CD14-positive monocyte (primary cell): ENCODE measurements at regions not wholly inside any gene's neighbourhood (a gene's known extent, or its start where the extent isn't known, plus 50 kb on each side); places are given as distances from the start of the nearest gene placed in this dataset.

Experiments
- DNase-seq, 3 donors: peaks; one replicate each; pipeline ENCODE4 v3.0.0-alpha.2; 2011 to 2022
- H2AFZ ChIP-seq: 2 replicates; pipeline ENCODE4 v1.6.0; 2012; ENCODE audit warnings: mild to moderate bottlenecking, low read depth, low read length, inconsistent platforms; ENCODE audit not compliant: insufficient read depth, poor library complexity, severe bottlenecking
- H3K27ac ChIP-seq, 2 donors: 1 replicate in 1 of 2; 2 replicates in 1 of 2; pipeline ENCODE4 v1.5.1; 2012 to 2013; ENCODE audit warnings: low read length in 2 of 2, control low read depth in 1 of 2, inconsistent platforms in 1 of 2, low read depth in 1 of 2, mild to moderate bottlenecking in 1 of 2
- H3K27me3 ChIP-seq, 2 donors: one replicate each; pipeline versions ENCODE4 v1.6.0 to v1.6.1; 2011 to 2013; ENCODE audit warnings: low read length in 2 of 2; ENCODE audit not compliant: control insufficient read depth in 2 of 2, insufficient read depth in 2 of 2
- H3K36me3 ChIP-seq, 2 donors: replicated peaks in 1 of 2; 1 replicate in 1 of 2; 2 replicates in 1 of 2; pipeline versions ENCODE4 v1.5.1 to v1.6.1; 2012 to 2013; ENCODE audit warnings: low read length in 2 of 2, control low read depth in 1 of 2, inconsistent platforms in 1 of 2, mild to moderate bottlenecking in 1 of 2; ENCODE audit not compliant: insufficient read depth in 2 of 2, control insufficient read depth in 1 of 2
- H3K4me1 ChIP-seq, 2 donors: 1 replicate in 1 of 2; 2 replicates in 1 of 2; pipeline versions ENCODE4 v1.5.1 to v1.6.1; 2012 to 2013; ENCODE audit warnings: low read length in 2 of 2, control low read depth in 1 of 2, inconsistent platforms in 1 of 2, mild to moderate bottlenecking in 1 of 2, moderate library complexity in 1 of 2; ENCODE audit not compliant: insufficient read depth in 2 of 2, control insufficient read depth in 1 of 2
- H3K4me2 ChIP-seq: replicated peaks from 2 replicates; pipeline ENCODE3; 2012; ENCODE audit warnings: low read length, moderate library complexity, mild to moderate bottlenecking; ENCODE audit not compliant: poor library complexity, severe bottlenecking; ENCODE audit errors: extremely low read depth
- H3K4me3 ChIP-seq, 3 experiments: fragments of 200-600 bp in 1 of 3; sonication (generic) in 1 of 3; replicated peaks in 1 of 3; 1 replicate in 2 of 3; 2 replicates in 1 of 3; pipeline ENCODE4 v1.5.1; 2011 to 2013; ENCODE audit warnings: low read length in 3 of 3, mild to moderate bottlenecking in 3 of 3, control low read depth in 2 of 3, low read depth in 2 of 3, inconsistent platforms in 1 of 3, moderate library complexity in 1 of 3
- H3K79me2 ChIP-seq: 2 replicates; pipeline ENCODE4 v1.6.0; 2012; ENCODE audit warnings: mild to moderate bottlenecking, control low read depth, inconsistent platforms, low read length, moderate library complexity; ENCODE audit not compliant: insufficient read depth
- H3K9ac ChIP-seq: 2 replicates; pipeline ENCODE4 v1.6.0; 2017; ENCODE audit warnings: low read length, mild to moderate bottlenecking; ENCODE audit not compliant: insufficient read depth, poor library complexity, severe bottlenecking
- H3K9me3 ChIP-seq, 2 donors: replicated peaks in 1 of 2; 1 replicate in 1 of 2; 2 replicates in 1 of 2; pipeline versions ENCODE4 v1.5.1 to v1.6.1; 2012 to 2013; ENCODE audit warnings: low read length in 2 of 2, control low read depth in 1 of 2; ENCODE audit not compliant: control insufficient read depth in 1 of 2, insufficient read depth in 1 of 2
- H4K20me1 ChIP-seq: 2 replicates; pipeline ENCODE4 v1.6.0; 2012; ENCODE audit warnings: mild to moderate bottlenecking, low read length, control low read depth, moderate library complexity; ENCODE audit not compliant: insufficient read depth
- H3K27ac Mint-ChIP-seq, 7 donors: one replicate each; pipeline ENCODE4 v1.8.0; 2020; ENCODE audit warnings: mild to moderate bottlenecking in 7 of 7, mixed read lengths in 7 of 7, moderate library complexity in 6 of 7, inconsistent platforms in 2 of 7
- H3K27me3 Mint-ChIP-seq, 3 donors: one replicate each; pipeline ENCODE4 v1.8.0; 2021 to 2022; ENCODE audit warnings: low read depth in 3 of 3, mild to moderate bottlenecking in 3 of 3, mixed read lengths in 3 of 3, moderate library complexity in 3 of 3, inconsistent platforms in 1 of 3
- H3K36me3 Mint-ChIP-seq, 2 donors: one replicate each; pipeline ENCODE4 v1.8.0; 2020; ENCODE audit warnings: mixed read lengths in 2 of 2, inconsistent platforms in 1 of 2, mild to moderate bottlenecking in 1 of 2
- H3K4me1 Mint-ChIP-seq: one replicate; pipeline ENCODE4 v1.8.0; 2020; ENCODE audit warnings: mild to moderate bottlenecking, mixed read lengths
- H3K4me3 Mint-ChIP-seq, 2 donors: one replicate each; pipeline ENCODE4 v1.8.0; 2020; ENCODE audit warnings: mild to moderate bottlenecking in 2 of 2, mixed read lengths in 2 of 2, moderate library complexity in 1 of 2
- H3K9me3 Mint-ChIP-seq, 7 donors: one replicate each; pipeline ENCODE4 v1.8.0; 2020 to 2022; ENCODE audit warnings: mixed read lengths in 7 of 7, mild to moderate bottlenecking in 6 of 7, moderate library complexity in 6 of 7, inconsistent platforms in 2 of 7
- CTCF ChIP-seq: fragments of 200-600 bp; IDR thresholded peaks from one replicate; pipeline ENCODE4 v1.8.0; 2022; ENCODE audit warnings: antibody characterized with exemption, mild to moderate bottlenecking
- WGBS: methylation state at CpG from one replicate; pipeline ENCODE4 v1.1.5; 2013; ENCODE audit warnings: missing lambda C conversion rate; ENCODE audit not compliant: insufficient coverage; 5-methylcytosine and 5-hydroxymethylcytosine counted together
- intact Hi-C, 2 donors: fragments of 100-400 bp; cut with micrococcal nuclease; formaldehyde crosslinking; loops; one replicate each; pipeline versions ENCODE4 v1.15.0 to v1.15.1; 2023

DNA sequence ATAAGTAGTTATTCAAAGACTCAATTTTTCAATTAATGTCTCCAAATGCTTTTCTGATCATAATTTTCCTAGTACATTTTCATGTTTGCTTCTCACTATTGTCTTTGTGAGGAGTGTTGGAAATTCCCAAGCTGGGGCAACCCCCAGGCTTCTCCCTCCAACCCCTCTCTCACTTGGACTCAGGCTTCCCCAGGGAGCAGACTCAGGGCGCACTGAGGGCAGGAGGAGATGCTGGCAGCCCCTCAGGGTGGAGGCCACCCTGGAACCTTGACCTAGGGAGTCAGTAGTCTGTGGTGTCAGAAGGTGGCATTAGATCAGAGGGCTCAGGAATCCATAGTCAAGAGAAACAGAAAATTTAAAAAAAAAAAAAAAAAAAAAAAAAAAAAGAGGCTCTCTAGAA is 86.5 kb upstream of the IRS2 start:
- H4K20me1 ChIP-seq, result no peaks in the 10 kb centered on the region
- no peak overlapping the region for H2AFZ ChIP-seq
- H3K4me1 ChIP-seq, result no peaks in the 10 kb centered on the region
- no peaks in the 10 kb centered on the region for H3K9me3 ChIP-seq
- H3K4me3 ChIP-seq, result no peak overlapping the region
- H3K4me2 ChIP-seq, result no peak overlapping the region
- H3K36me3 ChIP-seq, result no peaks in the 10 kb centered on the region
- Mint-ChIP-seq H3K27ac (no peak overlapping the region), H3K4me3 (no peak overlapping the region), H3K36me3 (no peaks in the 10 kb centered on the region), H3K4me1 (peaks cover 5% of the 10 kb centered on the region), H3K9me3 (peaks cover 0 to 2% (median 0%) of the 10 kb centered on the region in 7 donors), H3K27me3 (peaks cover 23 to 32% (median 25%) of the 10 kb centered on the region in 3 donors)
- no peak for TF ChIP-seq CTCF
- WGBS, result no CpG with 5 or more reads among the region's 1 CpG
- DNase-seq, result no peak
- H3K27ac ChIP-seq, result no peak overlapping the region
- intact Hi-C loops, result no loop called here
- peaks cover 9 to 14% of the 10 kb centered on the region in 2 donors for H3K27me3 ChIP-seq
- H3K9ac ChIP-seq, result no peak overlapping the region
- H3K79me2 ChIP-seq, result no peaks in the 10 kb centered on the region

- no peaks in the 10 kb centered on the region for H3K4me1 ChIP-seq
- Mint-ChIP-seq H3K27me3 (peaks cover 28 to 36% (median 30%) of the 10 kb centered on the region in 3 donors), H3K9me3 (peaks cover 0 to 2% (median 0%) of the 10 kb centered on the region in 7 donors), H3K27ac (no peak overlapping the region), H3K4me1 (peaks cover 5% of the 10 kb centered on the region), H3K36me3 (no peaks in the 10 kb centered on the region), H3K4me3 (no peak overlapping the region)
- H3K36me3 ChIP-seq, result no peaks in the 10 kb centered on the region
- no peak overlapping the region for H3K4me3 ChIP-seq
- TF ChIP-seq CTCF, result no peak
- H4K20me1 ChIP-seq, result no peaks in the 10 kb centered on the region
- no peaks in the 10 kb centered on the region for H3K79me2 ChIP-seq
- H3K4me2 ChIP-seq, result no peak overlapping the region
- intact Hi-C loops, result no loop called here
- no peak overlapping the region for H3K27ac ChIP-seq
- H3K9me3 ChIP-seq, result no peaks in the 10 kb centered on the region
- H3K9ac ChIP-seq, result no peak overlapping the region
- no peak overlapping the region for H2AFZ ChIP-seq
- peaks cover 12 to 14% of the 10 kb centered on the region in 2 donors for H3K27me3 ChIP-seq
- no peak for DNase-seq
- 100% methylated on average over 3 of the region's 9 CpGs for WGBS
These were observed 84.5 kb upstream of the IRS2 start for GRCh38 chr13:109870696-109871370.
